ENCODE measurements at regions not wholly inside any gene's neighbourhood (a gene's known extent, or its start where the extent isn't known, plus 50 kb on each side); places are given as distances from the start of the nearest gene placed in this dataset.
"Not testable (repeated sequence)": the region's sequence is repeated elsewhere in the genome, so short reads cannot be mapped to it uniquely, and the experiment has no call there.

DNA sequence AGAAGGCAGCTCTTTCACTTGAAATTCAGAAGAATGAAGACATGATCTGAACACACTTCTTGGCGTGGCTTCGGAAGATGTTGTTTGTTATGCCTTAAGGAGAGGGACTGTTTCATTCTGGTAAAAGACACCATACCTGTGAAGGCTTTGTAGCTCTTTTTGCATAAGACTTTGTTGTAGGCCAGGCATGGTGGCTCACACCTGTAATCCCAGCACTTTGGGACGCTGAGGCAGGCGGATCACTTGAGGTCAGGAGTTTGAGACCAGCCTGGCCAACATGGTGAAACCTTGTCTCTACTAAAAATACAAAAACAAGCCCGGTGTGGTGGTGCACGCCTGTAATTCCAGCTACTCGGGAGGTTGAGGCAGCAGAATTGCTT lies 159.3 kb downstream of the ZFP64 start:
- POLR2A ChIA-PET (ENCODE audit: partially characterized antibody) = interaction anchor here (0.9 to 1.6 kb wide), 4 partner anchors 16 to 232 kb away, joined by 3 to 4 read pairs (median 4); partner anchors contain the start of gene SALL4

More for the DNA sequence above, 159.3 kb downstream of the ZFP64 start:
- not testable (repeated sequence) for H3K23ac ChIP-seq (ENCODE audit: insufficient read length); H3K79me1 ChIP-seq (ENCODE audit: low read depth, low read length); FAIRE-seq; H3K9ac ChIP-seq (replicated peaks in 1 of 4; ENCODE audit: extremely low read depth in 1 of 4, low read depth in 3 of 4, low read length in 3 of 4); DNase-seq (ENCODE audit: low read depth in 1 of 2, low spot score in 2 of 2); H2BK20ac ChIP-seq (ENCODE audit: low read length); H2BK120ac ChIP-seq (replicated peaks; ENCODE audit: low read depth, low read length); H3K4ac ChIP-seq (replicated peaks; ENCODE audit: insufficient read length, low read depth, low read length); H3K4me3 ChIP-seq (ENCODE audit: extremely low read depth in 1 of 4, insufficient read depth in 2 of 4, low read depth in 3 of 4, low read length in 4 of 4); H2BK15ac ChIP-seq (ENCODE audit: low read length); H3K56ac ChIP-seq (replicated peaks; ENCODE audit: insufficient read length, low read depth, low read length); H3K9me3 ChIP-seq (ENCODE audit: insufficient read depth in 2 of 2, low read depth in 1 of 2, low read length in 1 of 2); H2BK12ac ChIP-seq (ENCODE audit: low read depth, low read length); H3K27me3 ChIP-seq (replicated peaks in 1 of 4; ENCODE audit: control insufficient read depth in 3 of 4, extremely low read depth in 1 of 4, insufficient read depth in 3 of 4, low read length in 3 of 4); H4K8ac ChIP-seq (ENCODE audit: extremely low read depth, insufficient read depth, low read length); H2AFZ ChIP-seq (ENCODE audit: low read length); H3K14ac ChIP-seq (ENCODE audit: insufficient read length); H4K20me1 ChIP-seq (replicated peaks in 1 of 2; ENCODE audit: control insufficient read depth in 1 of 2, insufficient read depth in 2 of 2, low read length in 2 of 2); H3K18ac ChIP-seq (ENCODE audit: extremely low read depth, low read length); H3K27ac ChIP-seq (ENCODE audit: low read depth, low read length); H3K4me2 ChIP-seq (ENCODE audit: insufficient read depth in 1 of 2, low read depth in 2 of 2, low read length in 2 of 2); H3K36me3 ChIP-seq (ENCODE audit: control insufficient read depth in 2 of 4, insufficient read depth in 4 of 4, low read length in 3 of 4); H2BK5ac ChIP-seq (ENCODE audit: low read depth, low read length); H3K79me2 ChIP-seq (ENCODE audit: control insufficient read depth in 1 of 2, insufficient read depth in 2 of 2, low read length in 2 of 2); H4K5ac ChIP-seq (ENCODE audit: insufficient read length, low read depth, low read length); H3K23me2 ChIP-seq (ENCODE audit: low read depth, low read length); H4K91ac ChIP-seq (replicated peaks; ENCODE audit: insufficient read length, low read length); H2AK5ac ChIP-seq (ENCODE audit: low read depth, low read length); H3K4me1 ChIP-seq (replicated peaks in 1 of 4; ENCODE audit: control insufficient read depth in 3 of 4, insufficient read depth in 4 of 4, low read length in 3 of 4)
- 92% methylated on average over 7 of the region's 7 CpGs; no CpG with 5 or more reads in 1 of the 2 experiments for WGBS, 2 experiments (ENCODE audit: extremely low coverage in 1 of 2, insufficient coverage in 1 of 2, insufficient read length in 1 of 2, insufficient replicate concordance in 2 of 2, low coverage in 1 of 2, low lambda C conversion rate in 2 of 2, missing lambda C conversion rate in 1 of 2)
- CTCF ChIA-PET (ENCODE audit: partially characterized antibody) = interaction anchor here (0.6 to 1.3 kb wide), 2 partner anchors 27 to 61 kb away, joined by 3 to 4 read pairs; no protein-coding TSS in a partner anchor

Measured in H1 (cell line).